HFFc6 (cell line): ENCODE measurements at regions not wholly inside any gene's neighbourhood (a gene's known extent, or its start where the extent isn't known, plus 50 kb on each side); places are given as distances from the start of the nearest gene placed in this dataset.

Experiments used
- DNase-seq: peaks from one replicate; pipeline ENCODE4 v3.0.0-alpha.2; 2018
- H3K27ac Mint-ChIP-seq: 2 replicates; pipeline ENCODE4 v1.8.0; 2020; ENCODE audit warnings: mild to moderate bottlenecking, mixed read lengths
- H3K27me3 Mint-ChIP-seq: 2 replicates; pipeline ENCODE4 v1.8.0; 2021; ENCODE audit warnings: mild to moderate bottlenecking, moderate library complexity, mixed read lengths; ENCODE audit not compliant: insufficient read depth
- H3K36me3 Mint-ChIP-seq: 2 replicates; pipeline ENCODE4 v1.8.0; 2021; ENCODE audit warnings: low read depth, mixed read lengths
- H3K4me1 Mint-ChIP-seq: 2 replicates; pipeline ENCODE4 v1.8.0; 2020; ENCODE audit warnings: low read depth, mixed read lengths
- H3K4me3 Mint-ChIP-seq: 2 replicates; pipeline ENCODE4 v1.8.0; 2020; ENCODE audit warnings: mild to moderate bottlenecking, moderate library complexity, mixed read lengths
- H3K9me3 Mint-ChIP-seq: 2 replicates; pipeline ENCODE4 v1.8.0; 2020; ENCODE audit warnings: mild to moderate bottlenecking, mixed read lengths
- TF ChIP-seq, protein P1 (sequence below): fragments of 200-600 bp; sonication (generic); IDR thresholded peaks from 2 replicates; pipeline ENCODE4 v1.5.0; 2021; ENCODE audit warnings: antibody characterized with exemption, mild to moderate bottlenecking

DNA sequence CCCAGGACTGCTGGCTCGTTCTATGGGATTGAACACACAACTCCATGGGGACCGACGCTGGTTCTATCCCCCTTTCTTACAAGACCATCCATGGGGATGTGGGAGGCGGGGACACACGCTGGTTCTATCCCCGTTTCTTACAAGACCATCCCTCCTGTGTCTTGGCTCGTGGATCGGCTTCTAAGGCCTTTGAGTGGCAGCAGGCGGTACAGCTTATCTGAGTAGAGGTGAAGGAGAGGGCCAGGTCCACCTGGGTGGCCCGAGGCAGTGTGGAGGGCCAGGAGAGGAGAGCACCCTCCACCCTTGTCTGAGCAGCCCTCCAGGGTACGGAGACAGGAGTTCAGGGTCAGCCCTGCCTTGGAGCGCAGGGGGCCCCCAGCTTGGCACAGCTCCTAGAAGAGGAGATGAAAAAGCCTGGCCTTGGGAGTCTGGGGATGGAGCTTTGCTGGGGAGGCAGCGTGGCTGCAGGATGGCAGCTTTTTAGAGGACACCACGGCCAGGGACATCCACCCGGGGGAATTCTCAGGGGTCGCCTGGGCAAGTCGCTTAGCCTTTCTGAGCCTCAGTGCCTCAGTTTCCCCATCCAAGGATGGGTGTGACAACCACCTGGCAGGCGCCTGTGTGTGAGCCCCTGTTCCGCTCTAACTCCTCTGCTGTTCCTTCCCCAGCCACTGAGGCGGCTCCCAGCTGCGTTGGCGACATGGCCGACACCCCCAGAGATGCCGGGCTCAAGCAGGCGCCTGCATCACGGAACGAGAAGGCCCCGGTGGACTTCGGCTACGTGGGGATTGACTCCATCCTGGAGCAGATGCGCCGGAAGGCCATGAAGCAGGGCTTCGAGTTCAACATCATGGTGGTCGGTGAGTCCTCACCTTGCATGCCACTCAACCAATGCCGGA lies 341.0 kb downstream of the SEC14L1 start:
- DNase-seq: no peak
- Mint-ChIP-seq H3K4me3 (no peak overlapping the region; the same call in 1 of the 2 replicates), H3K27me3 (peaks cover 15% of the 10 kb centered on the region), H3K4me1 (peaks cover 34% of the 10 kb centered on the region), H3K36me3 (peaks cover 4% of the 10 kb centered on the region), H3K9me3 (no peaks in the 10 kb centered on the region), H3K27ac (peak overlapping the region; percentile 54; the same call in 1 of the 2 replicates)
- TF ChIP-seq, protein P1, sequence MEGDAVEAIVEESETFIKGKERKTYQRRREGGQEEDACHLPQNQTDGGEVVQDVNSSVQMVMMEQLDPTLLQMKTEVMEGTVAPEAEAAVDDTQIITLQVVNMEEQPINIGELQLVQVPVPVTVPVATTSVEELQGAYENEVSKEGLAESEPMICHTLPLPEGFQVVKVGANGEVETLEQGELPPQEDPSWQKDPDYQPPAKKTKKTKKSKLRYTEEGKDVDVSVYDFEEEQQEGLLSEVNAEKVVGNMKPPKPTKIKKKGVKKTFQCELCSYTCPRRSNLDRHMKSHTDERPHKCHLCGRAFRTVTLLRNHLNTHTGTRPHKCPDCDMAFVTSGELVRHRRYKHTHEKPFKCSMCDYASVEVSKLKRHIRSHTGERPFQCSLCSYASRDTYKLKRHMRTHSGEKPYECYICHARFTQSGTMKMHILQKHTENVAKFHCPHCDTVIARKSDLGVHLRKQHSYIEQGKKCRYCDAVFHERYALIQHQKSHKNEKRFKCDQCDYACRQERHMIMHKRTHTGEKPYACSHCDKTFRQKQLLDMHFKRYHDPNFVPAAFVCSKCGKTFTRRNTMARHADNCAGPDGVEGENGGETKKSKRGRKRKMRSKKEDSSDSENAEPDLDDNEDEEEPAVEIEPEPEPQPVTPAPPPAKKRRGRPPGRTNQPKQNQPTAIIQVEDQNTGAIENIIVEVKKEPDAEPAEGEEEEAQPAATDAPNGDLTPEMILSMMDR: no peak

DNA sequence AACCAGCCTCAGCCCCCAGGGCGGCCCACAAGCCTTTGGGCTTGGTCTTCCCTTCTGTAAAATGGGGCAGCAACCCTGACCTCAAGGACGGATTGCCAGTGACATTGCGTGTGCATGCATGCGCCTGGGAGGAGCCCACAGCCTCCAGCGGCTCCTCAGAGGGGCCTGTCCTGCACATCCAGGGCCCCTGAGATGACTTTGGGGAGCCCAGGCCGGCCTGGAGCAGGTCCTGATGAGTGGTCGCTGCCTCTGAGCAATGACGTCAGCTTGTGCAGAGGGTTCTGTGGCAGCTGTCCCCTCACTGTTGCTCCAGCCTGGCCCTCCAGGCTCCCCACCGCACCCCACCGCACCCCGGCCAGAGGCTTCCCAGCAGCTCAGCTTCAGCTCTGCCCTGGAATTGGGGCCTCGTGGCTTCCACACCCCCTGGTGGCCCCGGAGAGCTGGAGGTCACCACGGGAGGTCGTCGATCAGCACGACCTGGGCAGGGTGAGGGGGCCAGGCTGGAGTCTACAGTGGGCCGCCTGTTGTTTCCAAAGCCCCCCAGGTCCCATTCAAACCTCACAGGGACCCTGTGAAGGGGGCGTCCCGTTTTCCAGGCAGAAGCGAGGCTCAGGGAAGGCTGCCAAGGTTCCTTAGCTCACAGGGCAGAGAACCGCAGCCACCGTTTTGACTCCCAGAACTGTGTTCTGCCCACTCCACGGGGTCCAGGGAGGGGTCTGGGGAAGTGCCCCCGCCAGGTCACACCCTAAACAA lies 341.8 kb downstream of the SEC14L1 start:
- H3K27me3 Mint-ChIP-seq: peaks cover 11% of the 10 kb centered on the region
- H3K4me1 Mint-ChIP-seq: peaks cover 25% of the 10 kb centered on the region
- H3K36me3 Mint-ChIP-seq: peaks cover 4% of the 10 kb centered on the region
- H3K9me3 Mint-ChIP-seq: no peaks in the 10 kb centered on the region
- no peak overlapping the region for H3K4me3 Mint-ChIP-seq
- H3K27ac Mint-ChIP-seq: no peak overlapping the region
- TF ChIP-seq, protein P1: no peak
- DNase-seq: no peak

DNA sequence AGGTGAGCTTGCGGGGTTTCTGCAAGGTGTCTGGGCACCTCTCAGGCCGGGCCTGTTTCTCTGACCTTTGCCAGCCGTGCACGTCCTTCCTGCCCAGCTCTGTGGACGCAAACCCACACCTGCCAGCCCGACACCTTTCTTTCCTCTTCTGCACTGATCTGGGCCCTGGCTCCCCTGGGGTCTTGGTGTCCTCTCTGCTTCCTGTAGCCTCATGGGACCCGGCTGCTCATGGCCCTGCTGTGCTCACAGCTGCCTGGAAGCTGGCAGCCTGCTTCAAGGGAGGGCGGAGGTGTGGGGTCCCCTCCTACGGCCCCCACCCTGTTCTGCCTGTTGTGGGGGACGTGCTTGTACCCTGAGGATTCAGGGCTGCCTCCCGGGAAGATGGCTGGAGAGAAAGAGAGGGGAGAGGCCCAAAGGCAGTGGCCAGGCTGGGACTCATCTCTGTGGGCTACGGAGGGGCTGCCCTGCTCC lies 342.4 kb downstream of the SEC14L1 start:
- Mint-ChIP-seq H3K4me3 (no peak overlapping the region), H3K9me3 (no peaks in the 10 kb centered on the region), H3K27ac (no peak overlapping the region)

DNA sequence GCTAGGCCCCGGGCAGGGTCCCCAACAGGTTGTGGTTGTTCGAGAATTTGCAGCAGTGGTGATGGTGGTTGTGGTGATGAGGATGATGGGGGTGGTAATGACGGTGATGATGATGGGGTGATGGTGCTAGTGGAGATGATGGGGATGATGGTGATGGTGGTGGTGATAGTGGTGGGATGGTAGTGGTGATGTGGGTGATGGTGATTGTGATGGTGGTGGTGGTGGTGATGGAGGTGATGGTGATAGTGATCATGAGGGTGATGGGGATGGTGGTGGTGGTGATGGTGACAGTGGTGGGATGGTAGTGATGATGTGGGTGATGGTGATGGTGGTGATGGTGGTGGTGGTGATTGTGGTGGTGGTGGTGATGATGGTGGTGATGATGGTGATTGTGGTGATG lies 343.3 kb downstream of the SEC14L1 start:
- peaks cover 10% of the 10 kb centered on the region for H3K4me1 Mint-ChIP-seq
- H3K36me3 Mint-ChIP-seq: peaks cover 4% of the 10 kb centered on the region
- H3K9me3 Mint-ChIP-seq: no peaks in the 10 kb centered on the region
- peaks cover 10% of the 10 kb centered on the region for H3K27me3 Mint-ChIP-seq
- no peak overlapping the region for H3K4me3 Mint-ChIP-seq
- no peak for DNase-seq
- H3K27ac Mint-ChIP-seq: no peak overlapping the region
- TF ChIP-seq, protein P1: no peak

More for the DNA sequence above, 342.4 kb downstream of the SEC14L1 start:
- H3K4me1 Mint-ChIP-seq: peaks cover 19% of the 10 kb centered on the region
- H3K27me3 Mint-ChIP-seq: peaks cover 11% of the 10 kb centered on the region
- H3K36me3 Mint-ChIP-seq: peaks cover 4% of the 10 kb centered on the region
- TF ChIP-seq, protein P1: no peak
- no peak for DNase-seq

DNA sequence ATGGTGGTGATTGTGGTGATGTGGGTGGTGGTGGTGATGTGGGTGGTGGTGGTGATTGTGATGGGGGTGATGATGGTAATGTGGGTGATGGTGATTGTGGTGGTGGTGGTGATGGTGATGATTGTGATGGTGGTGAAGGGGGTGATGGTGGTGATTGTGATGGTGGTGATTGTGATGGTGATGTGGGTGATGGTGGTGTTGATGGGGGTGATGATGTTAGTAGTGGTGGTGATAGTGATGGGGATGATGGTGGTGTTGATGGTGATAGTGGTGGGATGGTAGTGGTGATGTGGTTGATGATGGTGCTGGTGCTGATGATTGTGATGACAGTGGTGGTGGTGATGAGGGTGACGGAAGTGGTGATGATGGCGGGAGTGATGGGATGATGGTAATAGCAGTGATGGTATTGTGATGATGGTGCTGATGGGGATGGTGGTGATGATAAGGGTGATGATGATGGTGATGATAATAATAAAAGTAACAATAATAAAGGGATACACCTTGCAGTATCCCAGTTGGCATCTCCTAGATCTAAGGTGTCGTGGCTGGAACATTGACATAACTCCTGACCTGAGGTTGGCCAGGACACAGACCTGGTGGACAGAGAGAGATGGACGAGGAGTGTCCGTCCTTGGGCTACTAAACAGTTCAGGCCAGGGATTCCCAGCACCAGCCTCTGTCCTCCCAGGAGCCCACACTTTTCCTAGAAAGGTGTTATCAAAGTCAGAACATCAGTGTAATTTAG lies 344.5 kb downstream of the SEC14L1 start:
- TF ChIP-seq, protein P1: no peak
- Mint-ChIP-seq H3K27me3 (peaks cover 10% of the 10 kb centered on the region), H3K36me3 (peaks cover 4% of the 10 kb centered on the region), H3K4me1 (no peaks in the 10 kb centered on the region), H3K4me3 (no peak overlapping the region), H3K9me3 (no peaks in the 10 kb centered on the region), H3K27ac (no peak overlapping the region)
- no peak for DNase-seq
